Lower leg skin (tissue), 3 donors: ENCODE measurements at regions not wholly inside any gene's neighbourhood (a gene's known extent, or its start where the extent isn't known, plus 50 kb on each side); places are given as distances from the start of the nearest gene placed in this dataset.

Experiments
- CTCF ChIP-seq, 3 donors: fragments of 450-650 bp; IDR thresholded peaks; one replicate each; pipeline ENCODE4 v1.5.1; 2016; ENCODE audit warnings: antibody characterized with exemption in 3 of 3, mild to moderate bottlenecking in 3 of 3, moderate library complexity in 2 of 3
- POLR2A ChIP-seq, 2 donors: fragments of 450-650 bp; IDR thresholded peaks; one replicate each; pipeline ENCODE4 v1.6.1; 2016 to 2017; ENCODE audit warnings: antibody characterized with exemption in 2 of 2, mild to moderate bottlenecking in 1 of 2, moderate library complexity in 1 of 2

- TF ChIP-seq POLR2A (IDR thresholded peaks at IDR 0.05) (no peak), CTCF (IDR thresholded peaks at IDR 0.05) (no peak)
These were observed 142.6 kb upstream of the CTTNBP2NL start for GRCh38 chr1:112253366-112253765.
